Astrocyte (in vitro differentiated cells and primary cell): ENCODE measurements at regions not wholly inside any gene's neighbourhood (a gene's known extent, or its start where the extent isn't known, plus 50 kb on each side); places are given as distances from the start of the nearest gene placed in this dataset.

Experiments used
- CTCF ChIP-seq: IDR thresholded peaks from 2 replicates; pipeline ENCODE4 v1.5.1; 2011; ENCODE audit warnings: low read depth, mild to moderate bottlenecking, inconsistent platforms, low read length, moderate library complexity; ENCODE audit not compliant: insufficient read depth
- EZH2 ChIP-seq: IDR thresholded peaks from 2 replicates; pipeline ENCODE4 v1.6.1; 2012; ENCODE audit warnings: mild to moderate bottlenecking, low read length, inconsistent platforms; ENCODE audit not compliant: insufficient read depth

GRCh38 chr2:215777465-215778044 is 235.8 kb downstream of the MREG start:
- TF ChIP-seq EZH2 (no peak), CTCF (no peak)
